H1 (cell line): ENCODE measurements at regions not wholly inside any gene's neighbourhood (a gene's known extent, or its start where the extent isn't known, plus 50 kb on each side); places are given as distances from the start of the nearest gene placed in this dataset.

Experiments used
- CTCF ChIA-PET: fragments of 300-600 bp; sonication (Branson Sonifier 250); formaldehyde crosslinking; loops from one replicate; lab custom pipeline; 2021; ENCODE audit not compliant: partially characterized antibody; lab: Charles Lee
- POLR2A ChIA-PET: fragments of 300-600 bp; sonication (Branson Sonifier 250); formaldehyde crosslinking; loops from one replicate; lab custom pipeline; 2021; ENCODE audit warnings: inconsistent platforms; ENCODE audit not compliant: partially characterized antibody; lab: Charles Lee
- DNase-seq, 2 experiments: peaks; one replicate each; pipeline versions ENCODE4 v3.0.0 to v3.0.0-alpha.2; 2010 to 2022; ENCODE audit warnings: low spot score in 2 of 2, low read depth in 1 of 2, mixed read lengths in 1 of 2
- FAIRE-seq: peaks from 2 replicates; lab custom pipeline; 2011; peaks lifted over from hg19 to GRCh38; lab: Jason Lieb, UNC
- H2AFZ ChIP-seq: 2 replicates; pipeline ENCODE4 v1.8.1; 2012; ENCODE audit warnings: low read length, inconsistent platforms
- H2AK5ac ChIP-seq: 2 replicates; pipeline ENCODE4 v1.6.1; 2013; ENCODE audit warnings: low read depth, low read length
- H2BK120ac ChIP-seq: replicated peaks from 2 replicates; pipeline ENCODE3; 2013; ENCODE audit warnings: low read depth, low read length, inconsistent platforms
- H2BK12ac ChIP-seq: 2 replicates; pipeline ENCODE4 v1.6.1; 2013; ENCODE audit warnings: low read depth, low read length
- H2BK15ac ChIP-seq: 2 replicates; pipeline ENCODE4 v1.6.1; 2013; ENCODE audit warnings: low read length
- H2BK20ac ChIP-seq: 2 replicates; pipeline ENCODE4 v1.6.1; 2013; ENCODE audit warnings: low read length
- H2BK5ac ChIP-seq: 2 replicates; pipeline ENCODE4 v1.6.1; 2013; ENCODE audit warnings: low read depth, low read length
- H3K14ac ChIP-seq: 2 replicates; pipeline ENCODE4 v1.6.1; 2013; ENCODE audit warnings: inconsistent platforms; ENCODE audit not compliant: insufficient read length
- H3K18ac ChIP-seq: 2 replicates; pipeline ENCODE4 v1.6.1; 2013; ENCODE audit warnings: low read length; ENCODE audit errors: extremely low read depth
- H3K23ac ChIP-seq: 2 replicates; pipeline ENCODE4 v1.6.1; 2013; ENCODE audit warnings: inconsistent platforms; ENCODE audit not compliant: insufficient read length
- H3K23me2 ChIP-seq: 2 replicates; pipeline ENCODE4 v1.6.1; 2013; ENCODE audit warnings: low read depth, low read length
- H3K27ac ChIP-seq: 2 replicates; pipeline ENCODE4 v1.6.1; 2011; ENCODE audit warnings: low read depth, low read length, inconsistent platforms
- H3K27me3 ChIP-seq, 4 experiments: replicated peaks in 1 of 4; 1 replicate in 1 of 4; 2 replicates in 3 of 4; pipeline versions ENCODE4 v1.6.1 to v1.8.1; 2011 to 2013; ENCODE audit warnings: low read length in 3 of 4, mild to moderate bottlenecking in 3 of 4, inconsistent platforms in 2 of 4, mixed read lengths in 2 of 4, moderate library complexity in 1 of 4; ENCODE audit not compliant: control insufficient read depth in 3 of 4, insufficient read depth in 3 of 4; ENCODE audit errors: extremely low read depth in 1 of 4
- H3K36me3 ChIP-seq, 4 experiments: 2 replicates each; pipeline versions ENCODE4 v1.6.1 to v1.8.1; 2011 to 2013; ENCODE audit warnings: mild to moderate bottlenecking in 4 of 4, low read length in 3 of 4, moderate library complexity in 2 of 4, control low read depth in 1 of 4, inconsistent platforms in 1 of 4; ENCODE audit not compliant: insufficient read depth in 4 of 4, control insufficient read depth in 2 of 4
- H3K4ac ChIP-seq: replicated peaks from 2 replicates; pipeline ENCODE3; 2013; ENCODE audit warnings: low read length, low read depth, mixed read lengths, inconsistent platforms; ENCODE audit not compliant: insufficient read length
- H3K4me1 ChIP-seq, 4 experiments: replicated peaks in 1 of 4; 1 replicate in 1 of 4; 2 replicates in 3 of 4; pipeline versions ENCODE4 v1.6.1 to v1.8.1; 2011 to 2013; ENCODE audit warnings: low read length in 3 of 4, inconsistent platforms in 2 of 4, mixed read lengths in 1 of 4; ENCODE audit not compliant: insufficient read depth in 4 of 4, control insufficient read depth in 3 of 4
- H3K4me2 ChIP-seq, 2 experiments: 2 replicates each; pipeline versions ENCODE4 v1.6.1 to v1.8.1; 2011 to 2013; ENCODE audit warnings: low read depth in 2 of 2, low read length in 2 of 2, control low read depth in 1 of 2, inconsistent platforms in 1 of 2, mild to moderate bottlenecking in 1 of 2; ENCODE audit not compliant: insufficient read depth in 1 of 2
- H3K4me3 ChIP-seq, 4 experiments: fragments of 200-600, 300-600 bp in 1 of 4; sonication (generic), shearing (Covaris generic), sonication (Bioruptor Twin) in 1 of 4; 2 replicates each; pipeline versions ENCODE4 v1.5.1 to v1.8.1; 2011 to 2016; ENCODE audit warnings: low read length in 4 of 4, low read depth in 3 of 4, control low read depth in 2 of 4, inconsistent platforms in 2 of 4, mild to moderate bottlenecking in 2 of 4, mixed read lengths in 1 of 4, moderate library complexity in 1 of 4; ENCODE audit not compliant: insufficient read depth in 2 of 4; ENCODE audit errors: extremely low read depth in 1 of 4
- H3K56ac ChIP-seq: replicated peaks from 2 replicates; pipeline ENCODE3; 2013; ENCODE audit warnings: low read depth, mild to moderate bottlenecking, mixed read lengths, low read length, inconsistent platforms; ENCODE audit not compliant: insufficient read length
- H3K79me1 ChIP-seq: 2 replicates; pipeline ENCODE4 v1.6.1; 2013; ENCODE audit warnings: low read depth, low read length, control low read depth
- H3K79me2 ChIP-seq, 2 experiments: 2 replicates each; pipeline versions ENCODE4 v1.6.1 to v1.8.1; 2012 to 2013; ENCODE audit warnings: low read length in 2 of 2, mild to moderate bottlenecking in 2 of 2, inconsistent platforms in 1 of 2; ENCODE audit not compliant: insufficient read depth in 2 of 2, control insufficient read depth in 1 of 2
- H3K9ac ChIP-seq, 4 experiments: replicated peaks in 1 of 4; 1 replicate in 1 of 4; 2 replicates in 3 of 4; pipeline versions ENCODE4 v1.6.1 to v1.8.1; 2011 to 2013; ENCODE audit warnings: low read depth in 3 of 4, low read length in 3 of 4, control low read depth in 2 of 4, mild to moderate bottlenecking in 2 of 4, moderate library complexity in 2 of 4, inconsistent platforms in 1 of 4; ENCODE audit errors: extremely low read depth in 1 of 4
- H3K9me3 ChIP-seq, 2 experiments: 2 replicates each; pipeline versions ENCODE4 v1.6.1 to v1.8.1; 2012 to 2013; ENCODE audit warnings: mild to moderate bottlenecking in 2 of 2, moderate library complexity in 2 of 2, control low read depth in 1 of 2, inconsistent platforms in 1 of 2, low read depth in 1 of 2, low read length in 1 of 2, mixed read lengths in 1 of 2; ENCODE audit not compliant: insufficient read depth in 2 of 2
- H4K20me1 ChIP-seq, 2 experiments: replicated peaks in 1 of 2; 2 replicates each; pipeline versions ENCODE3 to v1.8.1; 2011 to 2013; ENCODE audit warnings: inconsistent platforms in 2 of 2, low read length in 2 of 2, mild to moderate bottlenecking in 1 of 2; ENCODE audit not compliant: insufficient read depth in 2 of 2, control insufficient read depth in 1 of 2
- H4K5ac ChIP-seq: 2 replicates; pipeline ENCODE4 v1.6.1; 2013; ENCODE audit warnings: low read length, low read depth, mixed read lengths, inconsistent platforms; ENCODE audit not compliant: insufficient read length
- H4K8ac ChIP-seq: 2 replicates; pipeline ENCODE4 v1.8.0; 2013; ENCODE audit warnings: mild to moderate bottlenecking, moderate library complexity, low read length, inconsistent platforms; ENCODE audit not compliant: insufficient read depth; ENCODE audit errors: extremely low read depth
- H4K91ac ChIP-seq: replicated peaks from 2 replicates; pipeline ENCODE3; 2013; ENCODE audit warnings: low read length, mixed read lengths, inconsistent platforms; ENCODE audit not compliant: insufficient read length
- CTCF ChIP-seq, 3 experiments: IDR thresholded peaks; 1 replicate in 2 of 3; 2 replicates in 1 of 3; pipeline versions ENCODE4 v1.5.1 to v1.6.1; 2011; ENCODE audit warnings: low read length in 3 of 3, mild to moderate bottlenecking in 3 of 3, inconsistent platforms in 2 of 3, low read depth in 1 of 3, moderate library complexity in 1 of 3; ENCODE audit not compliant: insufficient read depth in 1 of 3; ENCODE audit errors: control extremely low read depth in 1 of 3
- GTF2F1 ChIP-seq: IDR thresholded peaks from 2 replicates; pipeline ENCODE4 v1.6.1; 2012; ENCODE audit warnings: low read depth, low read length, improper control_type of control experiment, borderline replicate concordance
- RAD21 ChIP-seq, 2 experiments: IDR thresholded peaks in 1 of 2; conservative IDR thresholded peaks in 1 of 2; 2 replicates each; pipeline ENCODE4 v1.6.1; 2011; ENCODE audit warnings: low read depth in 2 of 2, low read length in 2 of 2, improper control_type of control experiment in 1 of 2, inconsistent platforms in 1 of 2, mild to moderate bottlenecking in 1 of 2, moderate library complexity in 1 of 2

DNA sequence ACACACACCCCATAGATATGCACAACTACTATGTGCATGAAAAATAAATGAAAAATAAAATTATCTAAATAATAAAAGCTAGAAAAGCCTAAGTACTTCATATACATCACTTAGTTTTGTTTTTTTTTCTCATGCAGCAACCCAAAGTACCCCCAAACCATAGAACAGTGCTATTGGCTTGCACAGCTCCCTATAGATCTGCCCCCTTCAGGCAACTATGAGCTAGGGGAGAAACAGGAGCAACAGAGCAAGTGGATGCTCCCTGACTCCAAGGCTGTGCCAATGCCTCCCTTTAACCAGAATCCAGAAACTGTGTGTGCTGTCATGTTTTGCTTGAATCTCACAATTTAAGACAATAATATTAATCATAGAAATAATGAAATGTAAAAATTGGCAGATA is 605.5 kb downstream of the TOX3 start:
- CTCF ChIA-PET = interaction anchor here (0.5 to 2.1 kb wide), 18 partner anchors 8 to 783 kb away, joined by 3 to 17 read pairs (median 4); no protein-coding TSS in a partner anchor
- H3K79me2 ChIP-seq = no peaks in the 10 kb centered on the region
- H4K91ac ChIP-seq = no peak overlapping the region
- no peaks in the 10 kb centered on the region for H3K79me1 ChIP-seq
- H2BK20ac ChIP-seq = no peak overlapping the region
- no peak overlapping the region for H3K4ac ChIP-seq
- no peak overlapping the region for H2BK120ac ChIP-seq
- H2AFZ ChIP-seq = no peak overlapping the region
- POLR2A ChIA-PET = no interaction called here
- no peak overlapping the region for H3K56ac ChIP-seq
- no peak for FAIRE-seq
- H3K23me2 ChIP-seq = no peaks in the 10 kb centered on the region
- H3K27ac ChIP-seq = no peak overlapping the region
- no peak overlapping the region for H2AK5ac ChIP-seq
- H2BK15ac ChIP-seq = no peak overlapping the region
- H3K36me3 ChIP-seq = no peaks in the 10 kb centered on the region
- no peak overlapping the region for H3K4me2 ChIP-seq
- no peaks in the 10 kb centered on the region for H4K20me1 ChIP-seq
- TF ChIP-seq CTCF (IDR thresholded peaks at IDR 0.05; ENCODE audit: control extremely low read depth in 1 of 3, insufficient read depth in 1 of 3, low read depth in 1 of 3, low read length in 3 of 3) (peak; percentile 25 to 60 (median 32)), GTF2F1 (no peak), RAD21 (IDR thresholded peaks at IDR 0.05 in 1 of 2, conservative IDR thresholded peaks at IDR 0.05 in 1 of 2; ENCODE audit: low read depth in 2 of 2, low read length in 2 of 2) (peak in 1 of 2 experiments; percentile 28; a peak in 1 of 4 replicates)
- H2BK5ac ChIP-seq = no peak overlapping the region
- no peaks in the 10 kb centered on the region for H3K9me3 ChIP-seq
- H3K9ac ChIP-seq = no peak overlapping the region
- H3K4me1 ChIP-seq = peaks cover 0 to 7% (median 0%) of the 10 kb centered on the region in 4 experiments; a peak in 1 of 7 replicates
- no peak overlapping the region for H2BK12ac ChIP-seq
- H4K8ac ChIP-seq = no peak overlapping the region
- H3K4me3 ChIP-seq = no peak overlapping the region
- no peak overlapping the region for H4K5ac ChIP-seq
- no peaks in the 10 kb centered on the region for H3K27me3 ChIP-seq
- H3K14ac ChIP-seq = no peak overlapping the region
- no peak for DNase-seq
- H3K18ac ChIP-seq = no peak overlapping the region
- no peak overlapping the region for H3K23ac ChIP-seq
